OCI-M2 (cell line): ENCODE measurements at regions not wholly inside any gene's neighbourhood (a gene's known extent, or its start where the extent isn't known, plus 50 kb on each side); places are given as distances from the start of the nearest gene placed in this dataset.
"Not testable (repeated sequence)": the region's sequence is repeated elsewhere in the genome, so short reads cannot be mapped to it uniquely, and the experiment has no call there.

Experiments used
- DNase-seq: peaks from one replicate; lab custom pipeline; 2025; ENCODE audit not compliant: unreplicated experiment; lab: John Stamatoyannopoulos, UW

GRCh38 chr14:43326501-43327407, 1180.3 kb downstream of the FSCB start:
- not testable (repeated sequence) for DNase-seq

DNA sequence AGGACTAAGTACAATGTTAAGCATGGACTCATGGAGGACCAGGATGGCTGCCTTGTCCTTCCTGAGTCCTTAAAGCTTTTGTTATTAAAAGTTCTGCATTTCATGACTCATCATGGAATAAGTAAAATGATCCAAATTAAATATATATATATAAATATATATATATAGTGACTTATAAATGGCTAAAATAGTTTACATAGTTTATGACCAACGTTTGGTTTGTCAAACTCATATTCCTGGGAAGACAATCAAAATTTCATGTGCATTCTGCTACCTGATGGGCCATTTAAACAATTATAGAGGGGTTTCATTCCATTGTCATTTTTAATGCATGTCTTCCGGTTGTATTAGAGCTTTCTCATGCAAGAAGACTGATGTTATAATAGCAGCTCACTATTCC, 1190.7 kb downstream of the FSCB start:
- DNase-seq = no peak

DNA sequence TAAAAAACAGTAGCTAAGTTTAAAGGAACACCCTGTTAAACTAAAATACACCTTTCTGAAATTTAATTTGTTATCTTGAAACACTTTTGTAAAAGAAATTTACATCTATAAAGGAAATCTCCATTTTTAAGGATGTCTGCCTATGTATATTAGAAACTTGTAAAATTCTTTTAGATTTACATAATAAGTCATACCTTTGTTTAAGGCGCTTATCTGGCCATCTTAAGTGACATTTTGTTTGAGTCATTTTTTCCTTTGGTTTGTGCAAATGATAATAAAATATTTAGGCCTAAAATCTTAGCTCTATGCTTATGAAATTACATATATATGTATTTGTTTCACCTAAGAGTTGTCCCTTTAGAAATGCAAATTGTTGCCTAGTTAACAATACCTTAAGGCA, 1193.4 kb downstream of the FSCB start:
- DNase-seq = no peak

DNA sequence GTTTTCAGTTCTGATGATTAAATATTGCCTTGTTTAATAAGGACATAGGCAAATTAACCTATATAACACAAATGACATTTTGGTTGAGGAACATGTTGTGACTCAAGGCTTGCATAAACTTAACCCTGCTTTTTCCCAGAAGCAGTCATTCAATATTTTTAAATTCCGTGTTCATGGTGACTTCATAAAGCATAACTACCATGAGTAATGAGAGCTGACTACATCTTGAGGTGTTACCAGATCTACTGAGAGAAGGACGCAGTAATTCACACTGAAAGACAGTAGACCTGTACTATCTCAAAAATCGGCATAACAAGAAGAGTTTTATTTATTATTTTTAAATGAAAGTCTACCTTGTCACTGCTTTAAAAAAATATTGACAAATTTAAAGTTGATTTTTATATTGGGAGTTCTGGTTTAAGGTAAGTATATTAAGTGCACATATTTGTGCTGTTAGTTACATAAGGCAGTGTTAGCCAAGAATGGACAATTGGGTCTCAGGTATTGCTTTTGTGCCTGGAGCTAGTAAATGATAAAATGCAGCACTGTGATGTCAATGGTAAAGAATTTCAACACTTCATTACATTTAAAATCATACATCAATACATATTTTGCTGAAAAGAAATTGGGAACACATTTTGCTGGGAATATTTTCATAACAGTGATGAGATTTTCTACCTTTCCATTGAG, 1198.5 kb downstream of the FSCB start:
- no peak for DNase-seq

GRCh38 chr14:43307836-43308235, 1199.2 kb downstream of the FSCB start:
- DNase-seq = no peak

GRCh38 chr14:43306053-43306452, 1201.0 kb downstream of the FSCB start:
- DNase-seq = no peak

- no peak for DNase-seq
Observed at GRCh38 chr14:43297794-43298193, 1209.3 kb downstream of the FSCB start.

DNA sequence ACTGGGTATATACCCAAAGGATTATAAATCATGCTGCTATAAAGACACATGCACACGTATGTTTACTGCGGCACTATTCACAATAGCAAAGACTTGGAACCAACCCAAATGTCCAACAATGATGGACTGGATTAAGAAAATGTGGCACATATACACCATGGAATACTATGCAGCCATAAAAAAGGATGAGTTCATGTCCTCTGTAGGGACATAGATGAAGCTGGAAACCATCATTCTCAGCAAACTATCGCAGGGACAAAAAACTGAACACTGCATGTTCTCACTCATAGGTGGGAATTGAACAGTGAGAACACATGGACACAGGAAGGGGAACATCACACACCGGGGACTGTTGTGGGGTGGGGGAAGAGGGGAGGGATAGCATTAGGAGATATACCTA, 1211.0 kb downstream of the FSCB start:
- DNase-seq = not testable (repeated sequence)

DNA sequence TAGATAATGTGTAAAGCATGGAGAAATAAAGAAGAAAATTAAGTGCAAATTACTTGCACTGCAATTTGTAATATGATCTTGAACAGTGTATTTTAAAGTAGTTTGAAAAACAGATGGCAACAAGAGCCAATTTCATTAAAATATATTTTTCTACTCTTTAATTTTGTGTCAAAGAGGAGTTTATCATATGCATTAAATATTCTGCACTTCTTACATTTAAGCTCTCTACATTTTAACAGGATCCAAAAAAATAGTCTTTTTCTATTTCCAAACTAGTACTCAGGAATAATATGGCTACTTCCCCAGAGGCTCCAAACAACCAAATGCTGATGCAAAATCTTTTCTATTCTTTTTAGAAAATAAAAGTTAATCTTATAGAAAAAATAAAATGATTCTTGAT, 1221.5 kb downstream of the FSCB start:
- no peak for DNase-seq

DNA sequence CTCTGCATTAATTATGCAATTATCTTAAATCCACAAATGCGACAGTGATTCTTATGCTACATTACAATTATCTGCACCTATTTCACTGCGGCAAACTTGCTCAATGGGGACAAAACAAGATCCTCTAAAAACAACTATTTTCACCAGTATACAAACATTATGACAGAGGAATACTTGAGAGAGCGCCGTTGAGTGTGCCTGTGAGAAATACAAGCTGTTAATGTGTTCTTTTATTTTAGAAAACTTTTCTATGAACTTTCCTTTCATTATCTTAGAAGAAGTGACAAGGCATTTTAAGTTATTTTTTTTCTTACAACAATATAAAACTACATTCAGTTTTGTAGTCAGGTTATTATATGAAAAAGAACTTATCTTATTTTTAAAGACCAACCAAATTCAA, 1247.0 kb downstream of the FSCB start:
- no peak for DNase-seq

DNA sequence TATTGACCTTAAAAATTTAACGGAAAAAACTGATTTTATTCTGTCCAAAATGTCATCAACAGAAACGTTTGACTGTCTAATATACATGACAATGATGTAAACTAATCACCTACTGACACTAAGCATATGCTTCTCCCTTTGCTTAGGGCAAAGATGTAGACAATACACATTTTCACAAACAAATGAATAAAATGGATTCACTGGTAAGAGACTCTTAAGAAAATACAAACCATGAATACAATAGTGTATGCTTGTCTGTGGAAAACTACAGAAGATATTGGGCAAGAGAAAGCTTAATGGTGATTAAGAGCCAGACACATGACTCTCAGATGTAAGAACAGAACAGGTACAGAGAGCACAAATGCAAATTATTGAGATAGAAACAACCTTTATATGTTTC, 1248.7 kb downstream of the FSCB start:
- DNase-seq = no peak

GRCh38 chr14:43256996-43257395, 1250.1 kb downstream of the FSCB start:
- DNase-seq = not testable (repeated sequence)

DNA sequence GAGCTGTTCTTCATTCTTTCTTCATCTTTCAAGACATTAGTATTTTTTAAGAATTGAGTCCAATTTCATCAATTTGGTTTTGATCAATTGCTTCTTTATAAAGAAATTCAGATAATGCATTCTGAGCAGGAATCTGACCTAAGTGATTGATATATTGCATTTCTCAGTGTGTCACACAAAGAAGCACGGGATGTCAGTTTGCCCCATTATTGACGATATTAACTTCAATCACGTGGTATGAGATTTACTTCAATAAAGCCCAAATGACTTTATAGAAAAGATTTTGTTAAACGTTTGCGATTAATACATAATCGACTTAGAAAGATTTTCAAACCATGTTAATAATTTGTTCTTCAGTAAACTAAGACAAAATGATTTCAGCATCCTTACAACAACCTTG, 1254.2 kb downstream of the FSCB start:
- DNase-seq = no peak

- DNase-seq = no peak
Observed at GRCh38 chr14:43249591-43249990, 1257.5 kb downstream of the FSCB start.

GRCh38 chr14:43249116-43249515, 1258.0 kb downstream of the FSCB start:
- no peak for DNase-seq

GRCh38 chr14:43247877-43248276, 1259.2 kb downstream of the FSCB start:
- DNase-seq = no peak

DNA sequence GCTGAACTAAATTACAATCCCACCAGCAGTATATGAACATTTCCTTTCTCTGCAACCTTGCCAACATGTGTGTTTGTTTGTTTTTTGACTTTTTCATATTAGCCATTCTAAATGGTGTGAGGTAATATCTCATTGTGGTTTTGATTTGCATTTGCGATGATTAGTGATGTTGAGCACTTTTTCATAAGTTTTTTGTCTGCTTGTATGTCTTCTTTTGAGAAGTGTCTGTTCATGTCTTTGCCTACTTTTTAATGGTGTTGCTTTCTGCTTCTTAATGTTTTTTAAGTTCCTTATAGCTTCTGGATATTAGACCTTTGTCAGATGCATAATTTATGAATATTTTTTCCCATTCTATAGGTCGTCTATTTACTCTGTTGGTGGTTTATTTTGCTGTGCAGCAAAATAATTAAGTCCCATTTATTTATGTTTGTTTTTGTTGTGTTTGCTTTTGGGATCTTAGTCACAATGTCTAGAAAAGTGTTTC, 1262.9 kb downstream of the FSCB start:
- DNase-seq = no peak

DNA sequence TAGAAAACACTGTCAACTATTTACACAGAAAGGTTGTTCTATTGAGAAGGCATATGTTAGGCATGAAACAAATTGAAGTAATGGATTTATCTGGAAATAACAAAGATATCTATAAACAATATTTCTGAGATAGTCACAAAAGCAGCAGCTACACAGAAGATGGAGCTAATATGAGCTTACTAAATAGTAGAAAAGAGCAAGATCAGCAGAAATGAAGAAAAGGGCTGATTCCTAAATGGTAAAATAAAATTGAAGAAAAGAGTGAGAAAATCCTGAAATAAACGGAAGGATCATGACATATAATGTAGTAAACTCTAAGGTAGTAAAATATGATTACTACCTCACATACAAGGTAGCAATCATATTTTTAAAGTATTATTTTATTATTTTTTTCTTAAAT, 1263.9 kb downstream of the FSCB start:
- DNase-seq = no peak

- no peak for DNase-seq
Observed at GRCh38 chr14:43232261-43232660, 1274.8 kb downstream of the FSCB start.

DNA sequence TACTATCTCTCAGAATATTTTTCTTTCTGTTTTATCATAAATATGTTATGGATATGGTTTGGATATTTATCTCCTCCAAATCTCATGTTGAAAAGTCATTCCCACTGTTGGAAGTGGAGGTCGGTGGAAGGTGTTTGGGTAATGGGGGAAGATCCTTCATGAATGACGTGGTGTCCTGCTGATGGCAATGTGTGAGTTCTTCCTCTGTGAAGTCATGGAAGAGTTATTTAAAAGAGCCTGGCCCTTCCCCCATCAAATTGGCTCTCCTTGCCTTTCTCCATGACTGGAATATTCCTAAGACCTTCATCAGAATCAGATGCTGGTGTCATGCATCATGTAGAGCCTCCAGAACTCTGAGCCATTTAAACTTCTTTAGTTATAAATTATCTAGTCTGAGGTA, 1291.6 kb downstream of the FSCB start:
- no peak for DNase-seq

- no peak for DNase-seq
Observed at GRCh38 chr14:43207189-43207588, 1299.9 kb downstream of the FSCB start.

- no peak for DNase-seq
Observed at GRCh38 chr14:43204816-43205215, 1302.3 kb downstream of the FSCB start.
